HFFc6 (cell line): ENCODE measurements at regions not wholly inside any gene's neighbourhood (a gene's known extent, or its start where the extent isn't known, plus 50 kb on each side); places are given as distances from the start of the nearest gene placed in this dataset.

Experiments used
- DNase-seq: peaks from one replicate; pipeline ENCODE4 v3.0.0-alpha.2; 2018
- H3K27ac Mint-ChIP-seq: 2 replicates; pipeline ENCODE4 v1.8.0; 2020; ENCODE audit warnings: mild to moderate bottlenecking, mixed read lengths
- H3K27me3 Mint-ChIP-seq: 2 replicates; pipeline ENCODE4 v1.8.0; 2021; ENCODE audit warnings: mild to moderate bottlenecking, moderate library complexity, mixed read lengths; ENCODE audit not compliant: insufficient read depth
- H3K36me3 Mint-ChIP-seq: 2 replicates; pipeline ENCODE4 v1.8.0; 2021; ENCODE audit warnings: low read depth, mixed read lengths
- H3K4me1 Mint-ChIP-seq: 2 replicates; pipeline ENCODE4 v1.8.0; 2020; ENCODE audit warnings: low read depth, mixed read lengths
- H3K4me3 Mint-ChIP-seq: 2 replicates; pipeline ENCODE4 v1.8.0; 2020; ENCODE audit warnings: mild to moderate bottlenecking, moderate library complexity, mixed read lengths
- H3K9me3 Mint-ChIP-seq: 2 replicates; pipeline ENCODE4 v1.8.0; 2020; ENCODE audit warnings: mild to moderate bottlenecking, mixed read lengths
- TF ChIP-seq, protein P1 (sequence below): fragments of 200-600 bp; sonication (generic); IDR thresholded peaks from 2 replicates; pipeline ENCODE4 v1.5.0; 2021; ENCODE audit warnings: antibody characterized with exemption, mild to moderate bottlenecking

DNA sequence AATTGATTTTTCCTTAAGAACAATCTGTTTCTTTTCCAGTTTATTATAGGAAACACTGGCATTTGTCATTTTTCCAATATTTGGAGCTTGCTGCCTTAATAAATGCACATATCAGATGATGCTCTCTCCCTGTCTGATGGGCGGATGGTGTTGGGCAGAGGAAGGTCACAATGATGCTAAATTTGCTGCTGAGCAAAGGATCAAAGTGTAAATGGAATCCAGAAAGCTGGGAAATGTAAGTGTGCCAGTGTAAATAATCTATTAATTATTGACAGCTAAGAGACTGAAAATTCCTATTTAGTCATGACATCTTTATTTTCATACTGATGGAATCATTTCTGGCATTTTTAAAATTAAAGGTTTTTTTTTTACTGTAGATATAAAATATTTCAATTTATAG lies 243.2 kb downstream of the PTBP2 start:
- no peak overlapping the region for H3K4me3 Mint-ChIP-seq
- H3K36me3 Mint-ChIP-seq = no peaks in the 10 kb centered on the region
- H3K27ac Mint-ChIP-seq = no peak overlapping the region
- H3K4me1 Mint-ChIP-seq = peaks cover 20% of the 10 kb centered on the region
- H3K27me3 Mint-ChIP-seq = no peaks in the 10 kb centered on the region
- TF ChIP-seq, protein P1, sequence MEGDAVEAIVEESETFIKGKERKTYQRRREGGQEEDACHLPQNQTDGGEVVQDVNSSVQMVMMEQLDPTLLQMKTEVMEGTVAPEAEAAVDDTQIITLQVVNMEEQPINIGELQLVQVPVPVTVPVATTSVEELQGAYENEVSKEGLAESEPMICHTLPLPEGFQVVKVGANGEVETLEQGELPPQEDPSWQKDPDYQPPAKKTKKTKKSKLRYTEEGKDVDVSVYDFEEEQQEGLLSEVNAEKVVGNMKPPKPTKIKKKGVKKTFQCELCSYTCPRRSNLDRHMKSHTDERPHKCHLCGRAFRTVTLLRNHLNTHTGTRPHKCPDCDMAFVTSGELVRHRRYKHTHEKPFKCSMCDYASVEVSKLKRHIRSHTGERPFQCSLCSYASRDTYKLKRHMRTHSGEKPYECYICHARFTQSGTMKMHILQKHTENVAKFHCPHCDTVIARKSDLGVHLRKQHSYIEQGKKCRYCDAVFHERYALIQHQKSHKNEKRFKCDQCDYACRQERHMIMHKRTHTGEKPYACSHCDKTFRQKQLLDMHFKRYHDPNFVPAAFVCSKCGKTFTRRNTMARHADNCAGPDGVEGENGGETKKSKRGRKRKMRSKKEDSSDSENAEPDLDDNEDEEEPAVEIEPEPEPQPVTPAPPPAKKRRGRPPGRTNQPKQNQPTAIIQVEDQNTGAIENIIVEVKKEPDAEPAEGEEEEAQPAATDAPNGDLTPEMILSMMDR = no peak
- DNase-seq = no peak
- no peaks in the 10 kb centered on the region for H3K9me3 Mint-ChIP-seq

DNA sequence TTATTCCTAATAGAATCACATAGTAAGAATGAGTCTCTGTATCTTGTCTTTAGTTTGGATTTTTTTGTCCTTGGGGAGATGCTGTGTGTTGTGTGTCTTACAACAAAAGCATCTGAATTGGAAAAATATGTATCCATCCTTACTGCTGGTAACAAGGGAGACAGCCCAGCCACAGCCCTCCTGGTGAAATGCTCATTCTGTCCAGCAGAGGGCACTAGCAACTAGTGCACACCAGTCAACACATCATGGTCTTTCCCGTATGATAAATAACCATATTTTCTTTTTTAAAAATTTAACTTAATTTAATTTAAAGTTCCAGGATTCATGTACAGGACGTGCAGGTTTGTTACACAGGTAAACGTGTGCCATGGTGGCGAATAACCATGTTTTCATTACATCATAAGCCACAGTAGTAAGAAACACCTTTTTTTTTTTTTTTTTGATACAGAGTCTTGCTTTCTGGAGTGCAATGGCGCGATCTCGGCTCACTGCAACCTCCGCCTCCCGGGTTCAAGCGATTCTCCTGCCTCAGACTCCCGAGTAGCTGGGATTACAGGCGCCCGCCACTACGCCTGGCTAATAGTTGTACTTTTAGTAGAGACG lies 245.1 kb downstream of the PTBP2 start:
- DNase-seq = peak; percentile 69
- H3K27me3 Mint-ChIP-seq = peaks cover 1% of the 10 kb centered on the region; the same call in 1 of the 2 replicates
- peaks cover 20% of the 10 kb centered on the region for H3K4me1 Mint-ChIP-seq
- no peak overlapping the region for H3K27ac Mint-ChIP-seq
- no peaks in the 10 kb centered on the region for H3K9me3 Mint-ChIP-seq
- no peak overlapping the region for H3K4me3 Mint-ChIP-seq
- TF ChIP-seq, protein P1 = peak; percentile 99
- H3K36me3 Mint-ChIP-seq = no peaks in the 10 kb centered on the region

DNA sequence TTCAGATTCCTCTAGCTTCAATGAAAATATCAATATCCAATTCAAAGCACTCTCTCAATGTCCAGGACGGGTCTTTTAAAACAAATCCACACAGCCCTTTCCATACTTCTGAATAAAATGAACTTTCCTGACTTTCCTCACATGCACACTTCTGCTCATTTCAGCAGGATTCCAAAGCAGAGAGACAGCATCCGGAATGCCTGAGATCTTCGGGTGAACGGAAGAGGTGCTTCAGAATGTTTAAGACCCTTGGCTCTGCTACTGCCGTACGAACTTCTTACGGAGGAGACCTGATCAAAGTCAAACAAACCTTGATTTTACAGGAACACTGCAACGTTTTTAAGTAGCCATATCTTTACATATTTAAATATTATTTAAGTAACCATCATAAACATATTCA lies 245.7 kb downstream of the PTBP2 start:
- 0 out of 2 replicates have a peak overlapping the region, but pooled peaks have one; percentile 2 for H3K4me3 Mint-ChIP-seq
- no peak overlapping the region for H3K27ac Mint-ChIP-seq
- DNase-seq = no peak
- H3K4me1 Mint-ChIP-seq = peaks cover 20% of the 10 kb centered on the region
- H3K27me3 Mint-ChIP-seq = peaks cover 1% of the 10 kb centered on the region; the same call in 1 of the 2 replicates
- no peaks in the 10 kb centered on the region for H3K9me3 Mint-ChIP-seq
- TF ChIP-seq, protein P1 = no peak
- no peaks in the 10 kb centered on the region for H3K36me3 Mint-ChIP-seq

DNA sequence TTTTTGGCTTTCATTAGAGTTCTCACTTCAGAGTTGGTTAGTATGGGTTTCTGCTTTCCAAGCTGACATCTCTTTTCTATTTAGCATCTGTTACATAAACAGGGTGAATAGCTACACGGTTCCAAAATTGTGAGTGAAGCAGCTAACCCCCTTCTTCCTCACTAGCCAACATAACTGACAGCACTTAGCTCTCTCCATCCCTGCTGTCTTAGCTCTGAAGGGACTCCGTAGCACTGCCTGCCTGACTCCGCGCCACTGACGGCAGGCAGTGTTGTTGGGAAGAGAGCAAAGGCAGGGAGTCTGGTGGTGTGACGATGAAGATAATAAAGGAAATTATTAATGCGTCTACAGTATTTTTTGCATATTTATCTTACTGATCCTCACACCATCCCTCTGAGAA lies 247.0 kb downstream of the PTBP2 start:
- TF ChIP-seq, protein P1 = no peak
- no peak for DNase-seq

DNA sequence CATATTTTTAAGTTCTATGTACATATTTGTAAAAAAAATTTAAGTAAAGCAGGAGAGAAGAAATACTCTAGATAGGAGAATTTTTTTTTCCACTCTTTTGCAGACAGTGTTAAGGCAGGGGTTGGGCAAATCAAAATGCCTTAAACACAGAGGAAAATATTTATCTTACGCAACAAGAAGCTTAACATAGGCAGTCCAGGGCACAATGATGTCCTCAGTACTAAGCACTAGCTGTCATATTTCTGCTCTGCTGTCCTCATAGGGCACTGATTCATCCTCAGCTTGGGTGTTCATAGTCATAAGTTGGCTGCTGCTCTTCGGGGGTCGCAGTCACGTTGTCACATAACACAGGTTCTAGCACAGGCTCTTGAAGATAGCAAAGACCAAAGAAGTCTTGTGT lies 247.4 kb downstream of the PTBP2 start:
- no peak for DNase-seq
- Mint-ChIP-seq H3K36me3 (no peaks in the 10 kb centered on the region), H3K9me3 (no peaks in the 10 kb centered on the region), H3K27ac (no peak overlapping the region), H3K4me1 (peaks cover 29% of the 10 kb centered on the region), H3K4me3 (no peak overlapping the region), H3K27me3 (peaks cover 1% of the 10 kb centered on the region; the same call in 1 of the 2 replicates)
- TF ChIP-seq, protein P1 = no peak

More for the DNA sequence above, 247.0 kb downstream of the PTBP2 start:
- H3K27me3 Mint-ChIP-seq = peaks cover 1% of the 10 kb centered on the region; the same call in 1 of the 2 replicates
- no peaks in the 10 kb centered on the region for H3K9me3 Mint-ChIP-seq
- H3K36me3 Mint-ChIP-seq = no peaks in the 10 kb centered on the region
- H3K4me3 Mint-ChIP-seq = no peak overlapping the region
- H3K27ac Mint-ChIP-seq = no peak overlapping the region
- H3K4me1 Mint-ChIP-seq = peaks cover 24% of the 10 kb centered on the region
